NCI-H1105 (cell line): ENCODE measurements at regions not wholly inside any gene's neighbourhood (a gene's known extent, or its start where the extent isn't known, plus 50 kb on each side); places are given as distances from the start of the nearest gene placed in this dataset.
"Not testable (repeated sequence)": the region's sequence is repeated elsewhere in the genome, so short reads cannot be mapped to it uniquely, and the experiment has no call there.

Experiments used
- DNase-seq: peaks from one replicate; lab custom pipeline; 2025; lab: John Stamatoyannopoulos, UW

DNA sequence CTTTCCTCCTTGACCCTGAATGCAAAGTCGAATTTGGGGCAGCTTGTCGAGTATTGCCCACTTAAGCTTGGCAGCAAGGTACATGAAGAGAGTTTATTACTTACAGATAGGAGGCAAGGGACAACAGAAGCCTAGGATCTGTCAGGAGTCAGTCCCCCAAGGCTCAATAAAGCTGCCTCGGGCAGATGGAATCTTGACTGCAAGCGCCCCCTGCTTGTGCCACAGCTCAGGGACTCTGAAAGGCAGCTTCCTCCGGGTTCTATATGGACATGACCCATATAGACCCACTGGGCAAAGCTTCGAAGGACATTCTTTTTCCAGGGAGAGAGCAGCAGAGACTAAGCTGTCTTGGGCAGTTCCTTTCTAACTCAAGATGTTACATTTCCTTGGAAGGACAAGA lies 971.5 kb downstream of the EFNA5 start:
- no peak for DNase-seq

DNA sequence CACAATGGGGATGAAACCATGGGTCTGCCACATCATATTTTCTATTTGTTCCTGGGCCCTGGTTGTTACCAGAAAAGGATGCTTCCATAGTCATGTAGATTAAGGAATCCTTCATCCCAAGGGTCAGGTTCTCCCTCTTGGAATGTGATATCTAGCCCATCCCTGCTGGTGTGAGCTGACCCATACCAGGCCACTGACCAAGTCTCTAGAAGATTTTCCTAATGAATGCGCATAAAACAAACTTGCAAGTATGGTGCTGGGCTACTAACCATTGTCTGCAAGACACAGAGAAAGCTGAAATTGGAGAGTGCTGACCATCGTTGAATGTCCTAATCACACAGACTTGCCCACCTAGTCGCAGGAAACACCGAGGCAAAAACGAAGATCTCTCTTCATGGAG lies 972.6 kb downstream of the EFNA5 start:
- DNase-seq: no peak

DNA sequence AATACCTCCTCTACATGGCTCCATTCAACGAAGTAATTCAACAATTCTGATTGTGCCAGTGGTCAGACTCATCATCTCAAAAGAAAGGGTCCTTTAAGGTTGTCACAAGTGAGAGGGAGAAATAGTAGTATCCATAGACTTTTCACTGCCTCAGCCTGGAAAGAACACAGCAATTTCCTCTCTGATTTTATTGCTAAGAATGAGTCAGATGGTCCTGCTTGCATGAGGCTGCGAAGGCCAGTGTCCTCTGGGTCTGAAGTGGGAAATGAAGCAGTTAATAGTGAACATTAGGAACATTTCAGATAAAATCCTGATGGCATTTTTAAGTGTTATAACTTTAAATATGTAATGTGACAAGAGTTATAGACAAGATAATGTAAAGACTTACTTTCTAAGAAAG lies 979.0 kb downstream of the EFNA5 start:
- DNase-seq: no peak

DNA sequence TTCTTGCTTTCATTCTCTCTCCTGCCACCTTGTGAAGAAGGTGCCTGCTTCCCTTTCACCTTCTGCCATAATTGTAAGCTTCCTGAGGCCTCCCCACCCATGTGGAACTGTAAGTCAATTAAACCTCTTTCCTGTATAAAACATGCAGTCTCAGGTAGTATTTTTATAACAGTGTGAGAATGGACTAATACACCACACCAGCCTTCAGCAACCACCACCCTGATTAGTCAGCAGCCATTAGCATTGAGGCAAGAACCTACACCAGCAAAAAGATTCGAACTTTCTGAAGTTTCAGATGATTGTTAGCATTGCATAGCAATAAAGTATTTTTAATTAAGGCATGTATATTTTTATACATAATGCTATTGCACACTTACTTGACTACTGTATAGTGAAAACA lies 980.2 kb downstream of the EFNA5 start:
- no peak for DNase-seq

DNA sequence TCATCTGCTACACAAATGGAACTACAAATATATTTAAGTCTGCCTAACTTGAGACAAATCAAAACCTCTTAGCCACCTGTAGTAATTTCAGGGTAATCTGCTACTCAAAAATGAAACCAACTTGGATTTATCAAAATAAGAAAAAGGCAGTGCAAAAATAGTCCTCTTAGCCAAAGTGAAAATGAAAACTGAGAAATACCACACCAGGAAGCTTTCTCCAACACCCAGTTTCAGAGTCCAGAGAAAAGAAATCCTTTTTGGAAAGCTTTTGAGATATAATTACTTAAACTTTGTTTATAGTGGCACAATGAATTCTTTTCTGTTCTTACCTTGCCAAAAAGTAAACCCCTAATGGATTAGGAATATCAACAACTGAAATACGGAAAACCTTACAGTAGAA lies 990.4 kb downstream of the EFNA5 start:
- DNase-seq: no peak

DNA sequence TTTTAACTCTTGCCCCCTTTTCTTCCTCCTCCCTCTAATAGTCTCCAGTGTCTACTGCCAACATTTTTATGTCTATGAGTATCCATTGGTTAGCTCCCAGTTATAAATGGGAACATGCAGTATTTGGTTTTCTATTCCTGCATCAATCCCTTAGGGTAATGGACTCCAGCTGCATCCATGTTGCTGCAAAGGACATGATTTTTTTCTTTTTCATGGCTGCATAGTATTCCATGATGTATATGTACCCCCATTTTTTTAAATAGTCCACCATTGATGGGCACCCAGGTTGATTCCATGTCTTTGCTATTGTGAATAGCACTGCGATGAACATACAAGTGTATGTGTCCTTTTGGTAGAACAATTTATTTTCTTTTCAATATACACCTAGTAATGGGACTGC lies 993.7 kb downstream of the EFNA5 start:
- no peak for DNase-seq

DNA sequence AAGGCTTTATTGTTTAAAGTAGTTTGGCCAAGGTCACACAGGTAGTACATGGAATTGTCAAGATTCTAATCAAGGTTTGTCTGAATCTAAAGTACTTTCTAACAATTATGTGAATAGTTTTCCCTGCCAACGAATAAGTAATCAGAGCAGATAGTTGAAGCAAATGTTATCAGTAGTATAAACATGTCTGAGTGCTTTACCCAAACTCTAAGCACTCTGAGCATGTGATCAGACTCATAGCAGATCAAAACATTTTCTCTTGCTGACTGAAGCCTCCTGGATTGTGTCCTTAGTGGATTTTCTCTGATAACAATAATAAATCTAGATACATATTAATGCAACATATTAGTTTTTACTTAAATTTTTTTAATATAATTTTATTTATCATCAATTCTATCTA lies 995.0 kb downstream of the EFNA5 start:
- no peak for DNase-seq

DNA sequence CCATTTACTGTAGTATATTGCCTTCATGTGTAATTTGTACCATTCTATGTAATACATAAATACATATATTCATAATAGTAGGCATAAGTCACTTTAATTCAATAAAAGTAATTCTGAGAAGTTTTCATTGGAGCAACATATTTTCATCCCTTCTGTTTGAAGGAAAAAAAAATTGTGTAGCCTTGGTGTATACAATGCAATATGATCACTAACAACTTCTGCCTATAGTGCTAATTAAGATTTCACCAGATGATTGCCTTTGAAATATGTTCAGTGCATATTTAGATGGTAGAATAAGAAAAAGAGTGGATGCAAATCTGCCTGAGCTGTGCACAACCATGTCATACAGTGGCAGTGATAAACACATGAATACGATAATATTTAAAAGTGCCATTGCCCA lies 996.8 kb downstream of the EFNA5 start:
- DNase-seq: no peak

DNA sequence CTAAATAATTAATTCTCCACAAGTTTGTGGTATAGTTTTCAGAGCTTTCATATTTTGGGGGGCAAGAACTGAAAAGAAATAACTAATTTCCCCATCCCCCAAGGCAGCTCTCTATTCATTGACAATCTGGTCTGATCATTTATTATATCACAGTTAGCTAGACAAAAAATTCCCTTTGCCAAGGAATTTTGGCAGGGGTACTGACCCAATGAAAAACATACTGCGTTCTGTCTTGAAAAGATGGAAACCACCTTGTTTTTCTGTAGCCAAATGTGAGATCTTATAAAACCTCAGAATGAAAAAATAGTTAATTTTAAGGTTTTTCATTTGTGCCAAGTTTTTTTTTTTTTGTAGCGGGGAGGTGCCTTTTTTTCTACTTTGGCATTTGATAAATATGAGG lies 1008.9 kb downstream of the EFNA5 start:
- DNase-seq: no peak

DNA sequence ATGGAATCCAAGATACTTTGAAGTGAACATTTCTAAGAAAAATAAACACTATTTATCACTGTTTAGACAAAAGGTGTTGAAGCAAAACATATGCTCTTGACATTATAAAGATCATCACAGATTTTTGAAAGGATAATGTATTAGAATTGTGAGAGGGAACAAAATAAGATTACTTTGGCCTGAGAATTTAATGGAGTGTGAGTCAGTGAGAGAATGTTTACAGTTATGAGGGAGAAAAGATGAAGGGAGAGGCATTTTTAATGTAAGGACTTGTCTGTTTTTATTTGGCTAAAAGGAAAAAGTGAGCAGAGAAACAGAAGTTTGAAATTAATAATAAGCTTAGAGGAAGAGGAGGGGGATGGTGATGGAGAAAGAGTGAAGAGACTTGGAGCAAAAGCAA lies 1010.1 kb downstream of the EFNA5 start:
- DNase-seq: no peak

DNA sequence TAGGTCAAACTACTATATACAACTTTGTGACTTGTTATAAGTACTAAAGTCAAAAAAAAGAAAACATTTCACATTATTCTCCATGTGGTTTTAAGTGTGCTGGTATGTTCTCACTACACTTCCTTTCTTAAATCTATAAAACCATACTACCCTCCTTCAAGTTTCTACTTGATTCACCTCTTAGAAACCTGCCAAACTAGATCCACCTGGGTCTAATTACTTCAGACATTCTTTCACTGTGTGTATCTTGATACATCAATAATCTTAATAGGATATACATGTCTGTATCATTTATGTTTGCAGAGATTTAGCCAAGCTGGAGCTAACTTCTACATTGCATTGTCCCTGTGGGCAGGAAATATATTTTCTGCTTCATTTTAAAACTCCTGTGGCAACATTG lies 1012.6 kb downstream of the EFNA5 start:
- DNase-seq: no peak

DNA sequence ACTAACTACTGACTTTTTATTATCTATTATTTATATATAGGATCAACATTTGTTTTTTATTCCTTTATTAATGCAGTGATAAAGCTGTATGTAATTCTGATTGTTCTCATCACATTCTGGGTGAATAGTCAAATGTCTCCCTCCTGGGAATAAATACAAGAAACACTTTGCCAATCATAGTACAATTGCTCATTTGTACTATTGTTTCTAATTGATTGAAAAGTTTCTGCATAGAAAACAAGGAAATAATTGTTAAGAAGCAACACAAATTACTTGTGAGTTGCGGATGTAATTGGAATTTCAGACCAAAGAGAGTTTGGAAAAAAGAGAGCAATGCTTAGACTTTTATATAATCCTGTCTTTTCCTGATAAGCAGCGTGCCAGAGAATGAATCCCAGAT lies 1013.9 kb downstream of the EFNA5 start:
- no peak for DNase-seq

DNA sequence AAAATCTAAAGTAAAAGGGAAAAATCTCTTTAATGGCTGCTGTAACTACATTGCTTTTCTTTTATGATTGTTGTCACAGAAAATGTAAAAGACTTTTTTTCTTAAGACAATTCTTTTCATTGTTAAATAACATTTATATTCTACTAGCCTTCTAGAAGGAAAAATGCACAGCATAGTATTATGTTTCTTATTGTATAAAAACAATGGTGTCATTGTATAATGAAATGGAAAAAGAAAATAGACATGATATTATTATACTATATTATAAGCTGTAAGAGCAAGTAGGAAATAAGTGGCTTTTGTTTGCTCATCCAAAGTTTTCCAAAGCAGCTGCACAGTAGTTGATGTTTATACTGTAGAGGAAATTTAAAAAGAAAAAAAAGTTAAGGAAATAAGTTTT lies 1021.7 kb downstream of the EFNA5 start:
- DNase-seq: no peak

DNA sequence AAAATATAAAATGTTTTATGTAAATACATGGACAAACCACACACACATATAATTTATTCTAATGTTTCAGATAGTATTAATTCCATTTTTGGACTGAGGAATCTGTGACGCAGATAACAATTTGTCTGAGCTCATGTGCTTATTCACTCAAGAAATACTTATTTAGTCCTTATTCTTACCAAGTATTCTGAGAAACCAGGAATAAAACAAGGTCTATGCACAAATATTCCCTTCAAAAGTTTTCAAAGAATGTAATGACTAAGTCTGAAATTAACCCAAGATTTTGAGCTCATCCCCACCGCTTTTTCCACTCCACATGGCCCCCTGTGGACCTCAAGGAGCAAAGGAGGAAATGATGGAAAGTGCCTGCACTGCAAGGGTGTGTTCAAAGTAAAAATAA lies 1022.3 kb downstream of the EFNA5 start:
- no peak for DNase-seq

DNA sequence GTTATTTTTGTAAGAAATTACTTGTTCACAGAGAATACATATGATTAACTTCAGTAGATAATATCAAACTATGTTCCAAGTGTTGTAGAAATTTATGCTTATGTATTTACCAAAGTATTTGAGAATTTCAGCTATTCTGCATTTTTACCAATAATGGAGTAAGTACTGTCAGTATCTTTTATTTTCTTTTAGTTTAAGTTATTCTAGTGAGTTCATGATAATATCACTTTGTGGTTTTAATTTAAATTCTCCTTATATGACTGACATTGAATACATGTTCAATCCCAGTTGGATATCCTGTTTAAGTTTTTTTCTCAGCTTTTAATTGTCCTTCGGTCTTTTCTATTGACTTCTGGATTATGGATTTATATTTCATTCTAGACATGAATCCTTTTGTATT lies 1024.6 kb downstream of the EFNA5 start:
- DNase-seq: no peak

DNA sequence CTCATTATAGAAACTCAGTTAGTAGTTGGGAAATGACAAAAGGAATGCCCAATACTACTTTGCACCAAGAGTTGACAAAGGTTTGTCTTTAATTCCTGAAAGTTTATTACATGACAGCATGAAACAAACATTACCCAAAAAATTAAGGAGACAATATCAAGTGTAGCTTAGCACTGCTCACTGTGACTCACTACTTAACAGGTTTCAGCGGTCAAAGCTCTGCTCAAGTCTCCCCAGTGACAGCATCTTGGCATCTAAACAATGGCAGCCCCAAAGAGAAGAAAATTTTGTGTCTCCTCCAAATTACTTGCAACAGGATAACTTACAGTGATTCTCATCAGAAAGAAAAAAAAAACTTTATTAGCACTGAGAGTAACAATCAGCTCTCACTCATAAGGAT lies 1030.2 kb downstream of the EFNA5 start:
- no peak for DNase-seq

DNA sequence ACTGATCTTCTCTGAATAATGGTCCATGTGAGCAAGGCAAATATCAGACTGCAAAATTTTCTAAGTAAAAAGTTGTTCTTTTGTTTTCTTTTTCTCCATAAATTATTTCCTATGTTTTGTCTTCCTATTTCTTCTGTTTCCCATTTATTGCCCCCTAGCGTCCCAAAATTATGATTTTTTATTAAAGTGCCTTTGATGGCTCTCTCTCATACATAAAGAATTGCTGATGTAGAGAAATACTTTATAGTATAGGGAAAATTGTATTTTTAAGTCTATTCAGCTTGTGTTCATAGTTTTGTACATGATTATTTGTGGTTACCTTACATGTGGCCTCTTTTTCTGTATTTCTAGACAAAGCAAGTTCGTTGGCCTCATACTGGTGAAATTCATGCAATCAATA lies 1031.2 kb downstream of the EFNA5 start:
- DNase-seq: no peak

DNA sequence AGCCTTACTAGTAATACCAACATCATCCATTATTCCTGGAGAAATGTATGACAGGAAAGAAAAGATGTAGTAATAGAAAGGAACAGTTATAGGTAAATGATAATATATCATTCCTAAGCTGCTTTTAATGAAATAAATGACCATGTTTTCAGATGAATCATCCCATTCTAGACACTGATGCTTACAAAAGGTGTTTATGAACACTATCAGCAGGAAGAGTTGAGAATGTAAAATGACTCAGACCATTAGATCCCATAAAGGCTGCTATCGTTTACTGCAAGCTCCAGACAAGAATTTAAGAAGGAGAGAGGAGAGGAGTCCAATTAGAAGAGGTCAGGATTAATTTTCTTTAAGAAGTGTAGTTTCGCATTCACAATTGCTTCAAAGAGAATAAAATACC lies 1033.5 kb downstream of the EFNA5 start:
- no peak for DNase-seq

DNA sequence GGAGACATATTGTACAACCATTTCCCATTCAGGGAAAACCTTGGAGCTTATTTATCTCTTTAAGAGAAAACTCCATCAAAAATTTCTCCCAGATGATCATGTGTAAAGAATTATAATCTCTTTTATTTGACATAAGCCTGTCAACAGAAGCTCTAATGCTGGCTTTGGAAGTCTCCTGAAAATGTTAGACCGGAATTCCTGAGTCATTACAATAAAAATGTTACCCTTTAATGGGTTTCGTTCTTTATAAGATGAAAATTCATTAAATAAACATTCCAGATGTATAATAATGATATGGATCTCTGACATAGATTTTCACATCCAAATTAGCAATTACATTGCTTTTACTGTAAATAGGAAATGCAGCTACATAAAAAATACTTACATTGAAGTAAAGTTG lies 1036.4 kb downstream of the EFNA5 start:
- DNase-seq: no peak

DNA sequence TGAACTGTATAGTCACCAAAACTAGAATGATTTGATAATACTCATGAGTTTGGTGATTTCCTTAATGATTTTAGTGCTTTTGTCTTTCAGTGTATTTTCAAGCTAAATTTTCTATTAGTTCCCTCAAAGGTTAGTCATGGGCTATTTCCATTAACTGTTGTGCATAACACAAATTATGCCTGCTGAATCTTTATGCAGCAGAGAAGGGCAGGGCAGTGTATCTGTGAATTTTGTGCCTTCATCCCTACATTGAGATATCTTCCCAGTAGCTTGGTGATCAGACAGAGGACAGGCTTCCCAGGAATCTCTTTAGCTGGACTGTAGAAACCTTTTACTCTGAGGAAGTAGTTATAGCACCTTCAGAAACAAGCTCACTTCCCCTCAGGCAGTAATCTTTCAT lies 1036.9 kb downstream of the EFNA5 start:
- no peak for DNase-seq

DNA sequence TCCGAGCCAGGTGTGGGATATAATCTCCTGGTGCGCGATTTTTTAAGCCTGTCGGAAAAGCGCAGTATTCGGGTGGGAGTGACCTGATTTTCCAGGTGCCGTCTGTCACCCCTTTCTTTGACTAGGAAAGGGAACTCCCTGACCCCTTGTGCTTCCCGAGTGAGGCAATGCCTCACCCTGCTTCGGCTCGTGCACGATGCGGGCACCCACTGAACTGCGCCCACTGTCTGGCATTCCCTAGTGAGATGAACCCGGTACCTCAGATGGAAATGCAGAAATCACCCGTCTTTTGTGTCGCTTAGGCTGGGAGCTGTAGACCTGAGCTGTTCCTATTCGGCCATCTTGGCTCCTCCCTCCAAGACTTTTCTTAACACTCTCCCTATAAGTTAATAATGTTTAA lies 1042.3 kb downstream of the EFNA5 start:
- not testable (repeated sequence) for DNase-seq

DNA sequence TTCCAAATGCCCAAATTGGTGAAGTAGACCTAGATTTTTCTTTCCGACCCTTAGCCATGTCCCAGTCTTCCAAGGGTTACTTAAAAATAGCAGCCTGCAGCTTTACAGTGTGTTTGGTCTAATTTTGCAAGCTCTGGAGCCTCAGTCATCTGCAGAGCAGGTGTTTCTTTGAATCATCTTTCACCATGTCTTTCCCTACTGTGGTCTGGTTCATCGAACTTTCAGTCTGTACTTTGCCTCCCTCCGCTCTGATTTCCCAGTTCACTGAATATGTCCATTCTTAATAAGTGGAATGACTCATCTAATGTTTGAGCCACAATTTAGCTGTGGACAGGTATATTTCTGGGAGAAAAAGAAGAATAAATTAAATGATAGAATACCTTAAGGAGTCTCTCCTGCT lies 1060.7 kb downstream of the EFNA5 start:
- DNase-seq: no peak

DNA sequence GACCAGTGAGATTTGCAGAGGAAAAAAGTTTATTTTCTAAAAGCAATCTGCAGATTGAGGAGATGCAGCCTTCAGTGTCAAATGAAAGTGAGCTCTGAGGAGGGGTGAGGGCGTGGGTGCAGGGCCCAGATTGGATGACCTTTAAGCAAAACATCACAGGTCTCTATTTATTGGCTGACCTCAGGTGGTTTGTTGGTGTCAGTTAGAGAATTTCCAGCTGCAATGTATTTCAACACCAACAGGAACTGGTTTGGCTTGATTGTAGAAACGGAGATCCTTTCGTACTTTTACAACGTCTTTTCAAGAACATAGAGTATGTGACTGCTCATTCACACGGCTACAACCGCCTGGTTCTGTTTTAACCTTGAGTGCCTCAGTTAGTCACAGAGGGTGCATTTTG lies 1069.1 kb downstream of the EFNA5 start:
- DNase-seq: no peak

DNA sequence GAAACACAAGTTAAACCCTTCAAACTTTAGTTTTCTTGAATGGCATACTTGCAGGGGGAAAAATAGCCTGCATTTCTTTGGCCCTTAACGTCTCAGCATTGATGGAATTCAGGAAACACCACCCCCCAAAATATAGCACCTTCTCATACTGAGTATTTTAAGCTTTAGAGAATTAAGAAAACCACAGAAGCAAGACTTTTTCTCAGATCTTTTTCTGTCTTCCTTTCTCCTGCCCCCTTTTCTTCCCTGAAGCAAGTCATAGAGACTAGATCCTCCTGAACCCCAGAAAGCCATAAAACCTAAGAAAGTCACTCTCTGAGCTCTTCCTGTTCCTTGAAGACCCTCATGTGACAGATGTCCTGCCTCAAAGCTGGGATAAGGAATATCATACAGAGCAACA lies 1069.9 kb downstream of the EFNA5 start:
- no peak for DNase-seq

DNA sequence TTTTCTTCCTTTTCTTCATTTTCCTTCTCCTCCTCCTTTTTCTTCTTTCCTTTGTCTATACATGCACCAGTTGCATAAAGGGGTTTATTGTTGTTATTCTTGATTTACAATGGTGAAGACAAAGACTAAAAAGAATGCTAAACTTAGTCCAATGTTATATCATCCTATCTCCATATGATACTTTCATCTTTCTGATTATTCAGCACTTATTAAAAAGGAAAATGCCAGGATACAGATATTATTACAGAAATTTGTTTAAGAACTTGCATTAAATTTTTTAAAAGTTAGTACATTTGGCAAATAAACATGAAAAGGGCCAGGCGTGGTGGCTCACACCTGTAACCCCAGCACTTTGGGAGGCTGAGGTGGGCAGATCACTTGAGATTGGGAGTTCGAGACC lies 1074.9 kb downstream of the EFNA5 start:
- DNase-seq: no peak
